D341Med (cell line): ENCODE measurements at regions not wholly inside any gene's neighbourhood (a gene's known extent, or its start where the extent isn't known, plus 50 kb on each side); places are given as distances from the start of the nearest gene placed in this dataset.
"Not testable (repeated sequence)": the region's sequence is repeated elsewhere in the genome, so short reads cannot be mapped to it uniquely, and the experiment has no call there.

Source experiments
- DNase-seq: peaks from one replicate; pipeline ENCODE4 v3.0.0; 2012; ENCODE audit warnings: low spot score

DNA sequence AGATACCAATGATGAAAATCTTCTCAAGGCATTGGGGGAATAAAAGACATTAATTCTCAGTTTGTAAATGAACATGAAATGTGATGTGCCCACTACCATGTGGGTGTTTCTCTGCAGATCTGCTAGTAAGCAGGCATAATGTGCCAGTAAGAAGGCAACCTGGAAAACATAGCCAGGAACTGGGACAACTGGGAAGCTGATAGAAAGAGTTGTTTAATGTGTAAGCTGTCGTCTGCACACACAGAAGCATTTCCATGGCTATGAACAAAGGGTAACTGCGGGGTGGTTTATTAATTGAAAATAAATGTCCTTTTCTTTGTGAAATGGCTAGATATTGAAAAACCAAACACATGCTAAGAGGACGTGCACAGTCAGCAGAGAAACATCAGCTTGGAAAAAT is 52.0 kb downstream of the ZC3H11B start:
- no peak for DNase-seq

GRCh38 chr1:219559899-219560298 is 53.0 kb downstream of the ZC3H11B start:
- no peak for DNase-seq

- no peak for DNase-seq
Measured at GRCh38 chr1:219555806-219556205, 57.1 kb downstream of the ZC3H11B start.

DNA sequence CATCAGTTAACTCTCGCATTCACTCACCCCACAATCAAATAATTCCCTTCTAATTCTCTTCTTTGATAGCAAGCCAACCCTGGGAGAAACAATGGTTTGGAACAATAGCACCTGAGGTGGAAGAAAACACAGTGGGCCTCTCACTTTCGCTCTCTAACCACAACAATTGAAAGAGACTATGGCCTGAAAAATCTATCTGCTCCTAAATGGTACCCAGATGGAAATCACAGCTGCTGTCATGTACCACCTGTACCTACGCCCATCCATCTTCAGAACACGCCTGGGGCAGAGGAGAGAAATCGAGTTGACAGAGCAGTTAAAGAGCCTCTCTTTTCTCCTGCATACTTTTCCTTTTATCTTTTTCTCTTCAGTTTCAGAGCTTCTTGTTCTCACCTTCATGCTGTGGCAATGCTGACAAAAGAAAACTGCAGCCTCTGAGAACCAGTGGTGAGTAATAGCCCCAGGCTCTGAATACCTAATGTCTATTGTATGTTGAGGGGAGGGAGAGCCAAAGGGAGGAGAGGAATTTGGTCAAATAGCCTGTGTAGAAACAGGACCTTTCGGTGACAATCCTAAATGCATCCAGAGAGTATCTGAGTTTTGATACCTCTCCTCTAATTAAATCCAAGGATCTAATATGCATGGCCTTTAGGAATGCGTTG is 57.7 kb downstream of the ZC3H11B start:
- DNase-seq, result no peak

DNA sequence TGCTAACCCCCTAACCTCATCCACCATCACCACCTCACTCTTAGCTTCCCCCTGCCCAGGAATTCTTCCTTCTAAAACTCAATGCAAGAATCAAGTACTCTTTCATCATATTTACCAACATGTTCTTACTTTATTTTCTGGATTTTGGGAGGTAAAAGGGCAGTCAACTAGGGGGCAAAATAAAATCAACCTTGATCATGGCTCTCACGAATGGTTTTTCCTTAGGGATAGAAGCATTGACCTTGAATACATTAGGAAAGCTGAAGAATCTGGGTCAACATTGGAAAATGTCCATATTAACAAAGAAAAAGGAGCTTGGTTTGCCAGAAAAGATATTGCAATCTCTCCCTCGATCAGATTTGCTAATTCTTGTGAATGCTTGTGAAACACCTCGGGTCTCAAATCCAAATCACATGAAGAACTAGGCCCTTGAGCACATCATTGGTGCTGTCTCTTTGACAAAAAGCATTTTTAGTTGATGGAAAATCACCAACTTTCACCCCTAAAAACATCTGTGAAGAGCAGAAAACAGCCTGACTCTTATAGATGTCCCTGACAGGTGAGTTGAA is 58.9 kb downstream of the ZC3H11B start:
- no peak for DNase-seq

DNA sequence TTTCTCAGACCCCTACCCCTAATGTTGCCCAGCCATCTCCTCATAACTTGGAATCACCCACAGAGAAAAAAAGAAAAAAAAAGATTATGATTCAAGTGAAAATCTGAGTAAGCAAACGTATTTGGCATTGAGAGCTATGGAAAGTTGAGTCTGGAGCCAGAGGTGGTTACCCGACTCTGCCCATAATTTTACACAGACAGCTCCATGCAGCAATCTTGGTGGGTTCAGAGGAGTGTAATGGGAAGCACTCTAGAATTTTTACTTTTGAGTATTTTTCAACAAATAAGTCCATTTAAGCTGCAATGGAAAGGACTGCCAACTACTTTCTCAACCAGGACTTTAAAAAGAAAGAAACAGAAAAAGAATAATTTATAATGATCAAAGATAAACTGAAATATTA is 62.7 kb downstream of the ZC3H11B start:
- no peak for DNase-seq

DNA sequence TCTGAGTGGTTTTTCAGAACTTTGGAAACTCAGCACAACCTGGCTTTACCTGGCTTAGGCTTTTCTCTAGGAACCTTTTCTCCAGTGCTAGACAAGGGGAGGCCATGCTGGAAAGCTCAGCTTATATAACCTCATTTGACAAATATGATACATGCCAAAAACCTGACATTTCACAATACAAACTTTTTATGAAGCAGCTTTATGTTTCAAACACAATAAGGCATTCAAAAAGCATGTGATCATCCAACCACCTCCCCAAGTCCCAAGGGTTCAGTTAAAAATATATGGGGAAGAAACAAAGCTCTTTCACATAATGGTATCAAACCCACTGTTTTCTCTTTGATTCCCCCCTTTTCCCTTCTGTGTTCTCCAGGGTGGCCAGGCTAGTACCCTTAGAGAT is 63.7 kb downstream of the ZC3H11B start:
- no peak for DNase-seq

- no peak for DNase-seq
Measured at GRCh38 chr1:219548386-219548785, 64.5 kb downstream of the ZC3H11B start.

DNA sequence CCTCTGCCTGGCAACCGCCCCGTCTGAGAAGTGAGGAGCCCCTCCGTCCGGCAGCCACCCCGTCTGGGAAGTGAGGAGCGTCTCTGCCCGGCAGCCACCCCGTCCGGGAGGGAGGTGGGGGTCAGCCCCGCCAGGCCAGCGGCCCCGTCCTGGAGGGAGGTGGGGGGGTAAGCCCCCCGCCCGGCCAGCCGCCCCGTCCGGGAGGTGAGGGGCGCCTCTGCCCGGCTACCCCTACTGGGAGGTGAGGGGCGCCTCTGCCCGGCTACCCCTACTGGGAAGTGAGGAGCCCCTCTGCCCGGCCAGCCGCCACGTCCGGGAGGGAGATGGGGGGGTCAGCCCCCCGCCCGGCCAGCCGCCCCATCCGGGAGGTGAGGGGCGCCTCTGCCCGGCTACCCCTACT is 67.1 kb downstream of the ZC3H11B start:
- not testable (repeated sequence) for DNase-seq

GRCh38 chr1:219544163-219544846 is 68.6 kb downstream of the ZC3H11B start:
- DNase-seq, result no peak

GRCh38 chr1:219542828-219543518 is 69.9 kb downstream of the ZC3H11B start:
- no peak for DNase-seq

- no peak for DNase-seq
Measured at GRCh38 chr1:219541946-219542345, 71.0 kb downstream of the ZC3H11B start.

- DNase-seq, result no peak
Measured at GRCh38 chr1:219539645-219540254, 73.2 kb downstream of the ZC3H11B start.

- no peak for DNase-seq
Measured at GRCh38 chr1:219538886-219539285, 74.0 kb downstream of the ZC3H11B start.

DNA sequence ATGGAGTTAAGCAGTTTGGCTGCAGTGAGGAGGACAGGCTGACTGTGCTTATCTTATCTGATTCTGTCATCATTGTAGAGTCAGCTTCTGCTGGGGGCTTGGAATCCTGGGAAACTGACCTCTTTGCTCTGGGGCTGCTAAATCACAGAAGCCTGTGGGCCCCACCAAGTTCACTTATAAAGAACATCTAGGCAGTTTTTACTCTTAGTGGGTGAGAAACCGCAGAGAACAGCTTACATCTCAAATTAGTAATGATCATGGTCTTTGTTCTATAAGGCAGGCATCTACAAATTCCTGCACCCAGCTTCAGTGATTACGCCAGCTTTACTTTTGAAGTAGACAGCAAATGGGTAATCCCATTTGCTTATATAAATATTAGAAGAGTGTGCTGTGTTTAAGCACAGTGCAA is 75.7 kb downstream of the ZC3H11B start:
- no peak for DNase-seq

GRCh38 chr1:219536038-219536437 is 76.9 kb downstream of the ZC3H11B start:
- DNase-seq, result no peak

GRCh38 chr1:219534991-219535390 is 77.9 kb downstream of the ZC3H11B start:
- no peak for DNase-seq

DNA sequence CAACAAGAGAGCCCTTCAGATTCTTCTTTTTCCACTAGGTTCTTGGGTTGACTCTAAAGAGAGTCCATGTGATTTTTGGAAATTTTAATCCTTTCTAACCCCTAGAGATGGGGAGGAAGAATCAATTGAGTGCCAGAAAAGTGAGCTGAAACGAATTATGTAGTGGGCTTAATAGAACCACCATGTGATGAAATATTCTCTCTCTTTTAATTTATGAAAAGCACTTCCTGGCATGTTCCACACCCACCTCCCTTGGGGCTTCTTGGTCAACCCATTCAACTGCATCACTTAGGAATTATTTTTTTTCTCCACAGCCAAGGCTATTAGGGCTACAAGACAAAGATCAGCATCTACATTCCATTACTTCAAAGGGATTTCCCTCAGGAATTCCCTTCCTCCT is 79.6 kb downstream of the ZC3H11B start:
- DNase-seq, result no peak

- no peak for DNase-seq
Measured at GRCh38 chr1:219529116-219529515, 83.8 kb downstream of the ZC3H11B start.

DNA sequence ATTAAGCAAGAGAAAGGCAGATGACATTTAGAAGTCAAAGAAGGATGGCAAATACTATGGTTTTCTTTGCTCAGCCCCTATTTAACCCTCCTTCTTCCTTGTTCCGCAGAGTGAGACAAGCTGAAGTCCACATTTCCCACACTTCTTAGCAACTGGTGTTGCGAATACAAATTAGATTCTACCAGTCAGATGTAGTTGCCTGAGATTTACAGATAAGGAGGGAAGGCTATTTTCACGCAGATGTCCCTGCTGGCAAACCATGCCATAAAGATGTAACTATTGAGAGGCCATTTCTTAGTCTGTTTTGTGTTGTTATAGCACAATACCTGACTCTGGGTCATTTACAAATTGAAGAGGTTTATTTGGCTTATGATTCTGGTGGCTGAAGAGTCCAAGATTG is 84.3 kb downstream of the ZC3H11B start:
- DNase-seq, result no peak

- no peak for DNase-seq
Measured at GRCh38 chr1:219527994-219528393, 84.9 kb downstream of the ZC3H11B start.

- no peak for DNase-seq
Measured at GRCh38 chr1:219526074-219526473, 86.8 kb downstream of the ZC3H11B start.

DNA sequence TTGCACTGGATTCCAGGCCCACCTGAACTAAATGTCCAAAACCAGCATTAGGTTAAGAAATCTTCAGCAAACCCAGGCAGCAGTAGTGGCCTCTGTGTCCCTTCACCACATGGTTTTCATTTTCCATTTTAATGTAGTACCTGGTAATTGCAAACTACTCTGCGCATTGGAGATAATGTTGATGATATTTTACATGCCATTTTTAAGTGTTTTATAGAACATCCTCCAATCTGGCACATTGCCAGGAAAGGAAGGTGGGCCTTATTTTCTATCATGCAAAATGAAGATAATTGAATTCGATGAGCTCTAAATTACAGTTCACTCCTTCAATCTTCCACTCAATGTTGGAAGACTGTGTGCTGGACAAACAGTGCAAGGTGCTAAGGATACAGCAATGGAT is 89.5 kb downstream of the ZC3H11B start:
- DNase-seq, result no peak
